Activated CD8-positive, alpha-beta memory T cell treated with anti-CD3 and anti-CD28 coated beads for 1 hour (primary cell): ENCODE measurements at regions not wholly inside any gene's neighbourhood (a gene's known extent, or its start where the extent isn't known, plus 50 kb on each side); places are given as distances from the start of the nearest gene placed in this dataset.
"Not testable (repeated sequence)": the region's sequence is repeated elsewhere in the genome, so short reads cannot be mapped to it uniquely, and the experiment has no call there.

ENCODE experiments used
- DNase-seq, 2 donors: peaks; one replicate each; pipeline ENCODE4 v3.0.0-alpha.2; 2020; ENCODE audit warnings: low read depth in 1 of 2; ENCODE audit errors: extremely low read depth in 1 of 2

DNA sequence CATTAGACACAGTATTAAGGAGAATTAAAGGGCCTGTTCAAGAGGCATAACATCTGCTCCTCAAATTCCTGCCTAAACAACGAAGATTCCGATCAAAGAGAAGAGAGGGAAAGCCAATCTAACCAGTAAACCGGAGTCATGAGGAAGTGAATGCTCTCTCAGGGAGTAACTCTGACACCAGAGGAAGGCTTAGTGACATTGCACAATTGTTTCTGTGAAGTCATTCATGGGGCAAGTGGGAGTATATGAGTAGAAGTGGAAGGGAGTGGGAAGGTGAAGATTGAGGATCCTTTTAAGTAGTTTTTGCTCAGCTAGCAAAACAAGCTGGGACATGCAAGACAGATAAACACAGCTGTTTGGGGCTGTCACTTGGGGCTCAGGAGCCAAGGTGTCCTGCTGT, 136.4 kb upstream of the FAM174A start:
- DNase-seq: not testable (repeated sequence)

DNA sequence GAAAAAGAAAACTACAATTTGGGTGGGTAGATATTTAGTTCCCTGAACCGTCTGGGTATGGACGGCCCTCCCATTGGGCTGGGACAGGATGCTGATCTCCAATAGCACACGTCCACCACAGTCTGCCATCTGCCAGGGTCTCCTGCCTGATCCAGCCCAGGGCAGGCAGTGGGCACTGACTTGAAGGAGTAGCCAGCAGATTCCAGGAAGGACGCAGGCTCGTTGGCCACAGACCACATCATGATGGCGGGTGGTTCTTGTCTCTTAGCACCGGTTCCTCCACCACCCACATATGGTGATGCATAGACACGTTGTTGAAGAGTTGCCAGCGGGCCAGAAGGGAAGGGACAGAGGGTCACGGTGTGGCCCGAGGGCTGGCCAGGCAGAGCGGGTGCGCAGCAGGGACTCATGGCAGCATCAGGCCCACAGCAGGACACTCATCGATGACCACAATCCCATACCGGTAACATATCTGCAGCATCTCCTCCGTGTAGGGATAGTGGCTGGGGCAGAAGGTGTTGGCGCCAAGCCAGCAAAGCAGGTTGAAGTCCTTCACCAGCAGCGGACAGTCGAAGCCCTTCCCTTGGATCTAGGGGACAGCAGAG, 155.8 kb upstream of the FAM174A start:
- not testable (repeated sequence) for DNase-seq

DNA sequence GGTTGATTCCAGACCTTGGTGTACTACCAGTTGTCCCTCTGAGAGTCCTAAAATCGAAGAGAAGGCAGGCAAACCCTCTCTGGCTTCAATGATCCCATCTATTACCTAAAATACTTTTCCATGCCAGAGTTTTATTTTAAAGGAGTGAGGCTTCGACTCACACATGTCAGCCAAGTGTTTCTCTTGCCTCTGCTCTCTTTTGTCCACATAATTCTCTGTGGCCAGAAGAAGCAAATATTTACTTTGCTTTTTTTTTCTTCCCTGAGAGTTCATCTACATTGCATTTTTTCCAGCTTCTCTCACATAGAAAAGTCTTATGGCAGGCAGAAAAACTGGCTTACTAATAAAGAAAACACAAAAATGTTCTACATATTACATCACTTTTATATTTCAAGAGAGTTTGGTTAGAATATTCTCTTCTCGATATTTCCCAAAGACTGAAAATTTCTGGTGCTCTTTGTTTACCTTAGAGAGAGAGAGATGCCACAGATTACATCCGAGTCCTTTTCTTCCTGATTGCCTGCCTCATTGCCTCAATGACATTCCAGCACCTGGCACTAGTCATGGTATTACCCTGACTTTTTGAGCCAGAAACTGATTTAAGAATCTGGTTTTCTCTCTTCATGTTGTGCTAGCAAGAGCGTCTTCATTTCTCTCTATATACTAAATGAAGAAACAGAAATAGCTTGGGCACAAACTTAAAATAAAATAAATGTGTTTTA, 170.3 kb upstream of the FAM174A start:
- DNase-seq: not testable (repeated sequence)

DNA sequence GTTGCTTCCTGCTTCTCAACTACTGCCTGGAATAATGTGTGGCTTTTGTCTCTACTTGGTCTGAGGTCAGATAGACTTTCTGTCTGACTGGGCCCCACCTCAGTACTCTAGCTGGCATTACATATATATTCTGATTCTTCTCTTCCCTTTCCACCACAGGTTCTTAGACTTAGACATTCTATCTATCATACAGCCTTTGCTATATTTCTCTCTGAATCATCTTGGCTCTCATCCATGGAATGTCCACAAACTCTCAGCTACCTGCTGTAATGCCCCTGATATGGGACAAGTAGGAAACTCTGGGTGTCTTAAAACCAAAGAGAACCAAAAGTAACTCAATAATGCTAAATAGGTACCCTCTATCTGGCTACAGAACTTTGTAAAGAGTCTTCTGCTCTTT, 170.8 kb upstream of the FAM174A start:
- DNase-seq: not testable (repeated sequence)

DNA sequence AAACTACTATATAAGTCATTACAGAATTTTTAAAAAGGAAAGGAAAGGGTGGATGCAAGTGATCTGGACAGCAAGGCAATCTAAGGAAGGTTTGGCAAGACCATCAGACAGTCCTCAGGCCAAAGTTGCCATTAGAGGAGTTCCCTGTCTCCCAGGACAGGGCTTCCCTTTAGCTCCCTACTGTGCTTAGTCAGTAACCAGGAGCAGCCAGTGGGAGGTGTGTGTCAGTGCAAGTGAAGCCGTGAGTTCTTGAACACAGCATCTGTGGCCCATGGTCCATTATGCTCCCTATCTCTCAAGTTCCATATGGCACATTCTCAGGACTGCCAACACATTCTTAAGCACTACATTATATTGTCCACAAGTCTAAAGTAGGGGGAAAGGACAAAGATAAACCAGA, 175.2 kb upstream of the FAM174A start:
- not testable (repeated sequence) for DNase-seq

DNA sequence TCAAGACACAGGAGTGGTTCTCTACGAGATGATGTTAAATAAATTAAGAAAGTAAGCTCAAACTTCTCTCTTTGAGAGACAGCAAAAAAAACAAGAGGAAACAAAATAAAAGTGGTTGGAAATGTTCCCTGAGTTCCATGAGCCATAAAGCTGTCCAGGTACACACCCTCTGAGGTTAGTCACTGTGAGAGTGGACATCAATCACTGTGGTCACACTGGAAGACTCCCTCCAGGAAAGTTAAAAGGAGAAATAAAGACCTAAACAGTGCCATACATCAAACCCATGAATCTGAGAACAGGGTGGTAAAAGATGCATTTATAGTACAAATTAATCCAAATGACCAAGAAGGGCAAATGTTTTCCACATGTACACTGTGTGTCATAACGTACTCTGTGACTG, 188.9 kb upstream of the FAM174A start:
- DNase-seq: not testable (repeated sequence)

DNA sequence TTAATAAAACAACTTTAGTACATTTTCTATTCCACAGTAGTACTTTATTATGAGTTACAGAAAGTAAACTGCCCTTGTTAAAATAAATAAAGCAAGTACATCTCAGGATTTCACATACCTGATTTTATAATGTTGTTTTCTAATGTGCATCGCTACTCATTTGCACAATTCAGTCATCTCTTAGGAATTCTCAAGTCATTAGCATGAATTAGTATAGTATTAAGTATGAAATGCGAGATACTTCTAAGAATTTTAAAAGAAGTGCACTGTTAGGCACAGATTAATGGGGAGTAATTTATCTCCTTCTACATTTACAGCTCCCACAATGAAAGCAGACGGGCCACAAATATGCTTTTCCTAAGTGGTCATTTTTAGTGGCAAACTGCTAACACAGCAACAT, 193.7 kb upstream of the FAM174A start:
- DNase-seq: not testable (repeated sequence)

DNA sequence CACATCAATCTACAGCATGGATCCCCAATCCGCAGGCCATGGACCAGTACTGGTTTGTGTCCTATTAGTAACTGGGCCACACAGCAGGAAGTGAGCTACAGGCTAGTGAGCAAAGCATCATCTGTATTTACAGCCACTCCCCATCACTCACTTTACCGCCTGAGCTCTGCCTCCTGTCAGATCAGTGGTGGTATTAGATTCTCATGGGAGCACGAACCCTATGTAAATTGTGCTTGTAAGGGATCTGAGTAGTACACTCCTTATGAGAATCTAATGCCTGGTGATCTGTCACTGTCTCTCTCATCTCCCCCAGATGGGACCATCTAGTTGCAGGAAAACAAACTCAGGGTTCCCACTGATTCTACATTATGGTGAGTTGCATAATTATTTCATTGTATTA, 212.7 kb upstream of the FAM174A start:
- no peak for DNase-seq

DNA sequence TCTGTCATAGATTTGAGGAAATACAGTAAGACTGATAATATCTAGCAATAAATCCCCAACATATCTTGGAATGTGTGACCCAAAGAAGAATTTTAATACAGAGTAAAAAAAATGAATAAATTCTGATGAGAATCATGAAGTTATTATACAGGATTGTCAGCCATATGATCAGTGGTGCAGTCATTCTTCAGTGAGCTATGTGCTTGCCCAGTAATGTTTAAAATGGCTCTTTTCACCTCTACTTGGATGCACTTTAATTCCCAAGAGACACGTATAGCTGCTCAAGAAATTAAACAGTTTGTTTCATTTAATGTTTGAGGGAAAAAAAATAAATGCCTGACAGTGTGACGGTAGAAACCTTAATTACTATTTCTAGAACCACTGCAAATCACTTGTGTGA, 215.3 kb upstream of the FAM174A start:
- no peak for DNase-seq

DNA sequence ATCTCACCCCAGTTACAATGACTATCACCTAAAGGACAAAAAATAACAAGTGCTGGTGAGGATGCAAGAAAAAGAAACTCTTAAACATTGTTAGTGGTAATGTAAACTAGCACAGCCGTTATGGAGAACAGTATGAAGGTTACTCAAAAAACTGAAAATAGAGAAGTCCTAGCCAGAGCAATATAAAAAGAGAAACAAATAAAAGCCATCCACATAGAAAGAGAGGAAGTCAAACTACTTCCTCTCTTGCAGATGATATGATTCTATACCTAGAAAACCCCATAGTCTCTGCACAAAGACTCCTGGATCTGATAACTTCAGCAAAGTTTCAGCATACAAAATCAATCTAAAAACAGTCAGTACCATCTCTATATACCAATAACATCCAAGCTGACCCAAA, 221.5 kb upstream of the FAM174A start:
- DNase-seq: no peak

DNA sequence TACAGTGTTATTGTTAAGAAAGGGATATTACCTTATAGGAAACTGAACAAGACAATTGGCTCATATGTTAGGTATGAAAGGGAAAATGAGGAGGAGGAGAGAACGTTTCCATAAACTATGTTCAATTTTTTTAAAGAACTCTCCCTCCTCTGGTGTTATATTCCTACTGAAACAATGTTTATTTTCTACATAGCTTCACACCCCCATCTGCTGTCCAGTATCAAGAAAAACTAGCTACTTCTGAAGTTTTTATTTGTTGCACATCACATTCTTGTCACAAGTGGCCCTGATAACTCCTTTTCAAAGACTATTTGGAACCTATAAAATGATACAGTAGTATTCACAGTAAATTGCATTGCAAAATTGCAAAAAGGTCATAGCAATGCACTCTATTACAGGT, 223.4 kb upstream of the FAM174A start:
- no peak for DNase-seq

DNA sequence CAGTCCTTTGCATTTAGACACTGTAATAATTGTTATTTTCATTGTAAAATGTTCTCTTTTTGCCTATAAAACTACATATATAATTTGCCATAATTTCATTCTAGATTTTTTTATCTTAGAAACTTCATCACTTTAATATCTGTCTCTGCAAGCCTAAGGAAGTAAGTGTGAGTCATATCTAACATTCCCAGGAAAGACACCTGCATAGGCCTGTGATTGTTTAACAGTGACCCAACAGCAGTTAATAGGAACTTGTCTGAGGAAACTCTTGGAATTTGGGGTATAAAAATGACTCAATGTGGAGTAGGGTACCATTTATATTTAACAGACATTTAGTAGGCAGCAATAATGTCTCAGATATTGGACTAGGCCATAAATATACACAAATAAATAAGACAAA, 229.2 kb upstream of the FAM174A start:
- no peak for DNase-seq

DNA sequence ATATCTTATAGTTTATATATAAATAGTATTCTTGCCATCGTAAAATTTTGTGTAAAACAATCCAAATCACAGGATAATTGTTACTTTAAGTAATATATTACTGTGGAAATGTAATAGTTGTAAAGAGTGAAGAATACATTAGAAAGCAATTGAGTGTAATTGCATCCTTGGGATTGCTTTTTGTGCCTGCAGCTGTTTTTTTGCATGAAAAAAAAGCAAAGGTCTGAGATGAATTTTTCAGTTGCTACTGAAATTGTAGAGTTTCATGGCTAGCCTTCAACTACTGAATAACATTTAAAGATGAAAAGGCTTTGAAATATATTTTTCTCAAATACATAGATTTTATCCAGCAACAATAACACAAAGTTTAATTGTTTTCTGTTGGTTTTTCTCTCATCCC, 232.0 kb upstream of the FAM174A start:
- DNase-seq: no peak

DNA sequence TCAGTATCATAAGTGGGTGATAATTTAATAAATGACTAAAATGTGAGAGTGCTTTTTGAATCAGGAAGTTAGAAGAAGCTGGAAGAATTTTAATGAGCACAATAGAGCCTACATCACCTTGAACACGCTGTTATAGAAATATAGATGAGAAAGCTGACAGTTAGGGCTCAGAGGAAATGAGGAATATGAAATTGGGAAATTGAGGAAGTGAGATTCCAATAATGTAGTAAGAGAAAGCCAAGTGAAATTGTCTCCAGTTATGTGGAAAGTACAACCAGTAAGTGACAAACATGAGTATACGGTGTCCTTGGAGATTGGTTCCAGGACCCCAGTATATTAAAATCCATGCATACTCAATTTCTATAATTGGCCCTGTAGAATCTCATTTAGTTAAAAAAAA, 235.9 kb upstream of the FAM174A start:
- no peak for DNase-seq

DNA sequence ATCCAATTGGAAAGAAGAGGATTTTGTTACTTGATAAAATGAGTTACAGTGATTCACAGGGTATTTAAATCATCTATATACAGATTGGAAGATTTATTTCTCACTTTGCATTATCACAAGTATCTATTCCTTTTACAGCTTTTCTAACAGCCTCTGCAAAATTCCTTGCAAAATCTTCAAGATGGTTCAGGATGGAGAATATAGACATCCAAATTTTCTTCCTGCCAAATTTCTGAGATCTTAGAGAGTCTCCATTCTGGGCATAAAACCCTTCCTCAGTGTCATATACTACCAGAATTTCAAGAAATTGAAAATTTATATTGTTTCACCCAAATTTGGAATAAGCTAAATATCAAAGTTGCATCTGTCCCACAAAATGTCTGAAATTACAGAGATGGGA, 259.1 kb upstream of the FAM174A start:
- no peak for DNase-seq

DNA sequence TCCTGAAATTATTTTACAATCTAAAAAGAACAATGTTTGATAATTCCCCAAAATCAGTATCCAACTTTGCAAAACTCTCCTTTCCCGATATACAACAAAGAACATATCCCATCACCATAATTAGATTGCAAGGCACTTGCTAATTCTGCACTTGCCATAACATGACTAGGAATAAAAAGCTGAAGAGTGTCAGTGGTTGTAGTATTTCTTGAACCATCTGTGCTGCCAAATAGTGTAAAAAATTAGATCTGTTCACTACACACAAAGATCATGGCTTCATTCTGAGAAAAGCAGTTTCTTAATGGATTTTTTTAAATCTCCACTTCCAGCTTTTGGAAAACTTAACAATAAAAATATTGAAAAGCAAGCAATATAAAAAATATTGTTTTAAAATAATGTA, 259.5 kb upstream of the FAM174A start:
- no peak for DNase-seq

DNA sequence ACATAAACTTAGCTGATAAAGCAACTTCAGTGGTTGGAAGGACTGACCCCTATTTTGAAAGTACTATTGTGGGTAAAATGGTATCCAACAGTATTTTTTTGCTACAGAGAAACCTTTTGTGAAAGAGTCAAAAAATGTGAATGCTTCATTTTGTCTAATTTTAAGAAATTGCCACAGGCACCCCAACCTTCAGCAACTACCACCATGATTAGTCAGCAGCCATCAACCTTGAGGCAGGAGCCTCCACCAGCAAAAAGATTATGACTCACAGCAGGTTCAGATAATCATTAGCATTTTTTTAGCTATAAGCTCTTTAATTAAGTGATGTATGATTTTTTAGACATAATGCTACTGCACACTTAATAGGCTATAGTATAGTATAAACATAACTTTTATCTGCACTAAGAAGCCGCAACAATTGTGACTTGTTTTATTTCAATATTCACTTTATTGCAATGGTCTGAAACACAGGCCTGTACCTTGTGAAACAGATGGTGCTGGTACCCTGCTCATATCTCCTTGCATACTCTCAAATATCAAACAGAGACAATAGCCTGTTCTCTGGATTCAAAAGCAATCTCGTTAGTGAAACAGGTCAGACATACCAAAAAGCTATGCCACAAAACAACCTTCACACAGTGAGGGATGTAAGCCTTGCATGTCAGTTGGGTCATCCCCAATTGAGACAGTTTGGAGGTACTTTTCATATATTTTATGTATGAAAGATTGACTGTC, 261.2 kb upstream of the FAM174A start:
- DNase-seq: no peak

DNA sequence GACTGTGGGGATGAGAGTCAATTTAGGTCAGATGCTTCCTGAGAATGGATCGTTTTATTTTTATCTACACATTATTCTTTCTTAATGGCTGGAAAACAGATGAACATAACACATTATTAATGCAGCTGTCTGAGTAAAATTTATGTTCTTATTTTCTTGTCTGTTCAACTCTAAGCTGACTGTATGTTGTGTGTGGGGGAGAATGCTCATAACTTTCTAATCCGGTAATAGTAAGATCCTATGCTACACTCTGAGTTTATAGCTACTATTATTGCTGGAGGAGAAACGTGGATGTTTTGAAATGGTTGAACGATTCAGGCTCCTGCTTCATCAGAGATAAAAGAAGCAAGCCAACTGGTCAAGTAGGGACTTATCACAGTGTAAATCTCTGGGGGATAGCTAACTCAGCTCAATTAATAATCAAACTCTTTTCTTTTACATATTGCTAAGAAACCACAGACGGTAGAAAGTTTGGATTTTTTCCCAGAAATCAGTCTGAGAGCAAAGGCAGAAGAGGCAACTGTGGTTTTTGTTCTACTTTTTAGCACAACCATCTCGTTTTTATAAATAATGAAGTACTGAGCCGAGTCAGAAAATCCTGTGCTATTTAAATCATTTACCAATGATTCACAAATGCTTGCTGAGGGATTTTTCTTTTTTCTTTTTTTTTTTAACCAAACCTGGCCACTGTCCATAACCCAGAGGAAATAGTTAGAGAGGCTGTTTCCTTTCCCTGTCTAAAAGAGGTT, 265.0 kb upstream of the FAM174A start:
- no peak for DNase-seq

DNA sequence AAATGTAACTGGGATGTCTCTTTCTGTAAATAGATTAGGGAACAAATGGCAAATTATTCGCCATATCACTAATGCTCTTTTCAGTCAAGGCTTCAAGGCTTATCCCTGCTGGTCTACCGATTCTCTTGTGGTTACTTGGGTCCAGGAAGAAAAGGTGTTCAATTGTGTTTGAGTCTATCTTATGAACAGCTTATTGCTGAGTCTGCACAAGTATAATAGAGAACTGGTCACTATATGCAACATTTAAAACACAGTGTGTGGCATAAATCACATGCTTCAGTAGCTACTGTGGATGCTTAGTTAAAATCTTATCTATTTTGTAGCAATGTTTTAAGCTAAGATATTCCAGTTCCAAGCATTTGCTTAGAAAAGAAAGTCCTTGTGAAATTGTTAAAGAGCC, 274.2 kb upstream of the FAM174A start:
- no peak for DNase-seq

DNA sequence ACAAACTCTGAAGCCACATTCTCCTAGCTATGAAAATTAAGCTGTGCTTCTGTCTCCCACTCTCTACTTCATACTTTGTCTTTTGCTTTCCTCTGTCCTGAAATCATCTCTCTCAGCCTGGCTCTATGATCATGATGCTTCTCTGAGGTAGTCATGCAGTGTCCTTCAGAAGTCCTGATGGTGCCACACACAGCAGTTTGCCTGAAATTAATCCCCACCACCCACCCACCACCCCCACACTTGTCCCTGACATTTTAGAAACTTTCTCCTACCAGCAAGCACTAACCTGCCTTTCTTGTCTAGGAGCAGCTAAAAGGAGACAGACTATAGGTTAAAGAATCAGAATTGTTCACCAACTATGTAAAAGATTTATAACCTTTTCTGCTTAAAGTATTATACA, 282.2 kb upstream of the FAM174A start:
- DNase-seq: no peak

DNA sequence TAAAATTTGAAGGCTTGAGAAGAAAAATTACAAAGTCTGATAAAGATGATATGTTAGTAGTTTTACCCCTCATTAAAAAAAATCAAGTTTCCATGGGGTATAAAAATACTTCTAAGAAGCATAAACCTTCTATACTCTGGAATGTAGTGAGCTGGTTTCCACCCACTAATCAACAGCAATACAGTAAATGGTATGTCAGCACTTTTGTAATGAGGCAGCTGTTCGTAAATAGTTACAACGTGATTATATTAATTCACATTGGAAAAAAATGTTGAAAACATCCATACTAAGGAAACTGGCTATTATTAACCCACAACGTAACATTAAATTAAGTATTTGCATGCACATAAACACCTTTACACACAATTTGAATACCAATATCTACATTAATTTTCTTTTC, 283.1 kb upstream of the FAM174A start:
- DNase-seq: no peak

DNA sequence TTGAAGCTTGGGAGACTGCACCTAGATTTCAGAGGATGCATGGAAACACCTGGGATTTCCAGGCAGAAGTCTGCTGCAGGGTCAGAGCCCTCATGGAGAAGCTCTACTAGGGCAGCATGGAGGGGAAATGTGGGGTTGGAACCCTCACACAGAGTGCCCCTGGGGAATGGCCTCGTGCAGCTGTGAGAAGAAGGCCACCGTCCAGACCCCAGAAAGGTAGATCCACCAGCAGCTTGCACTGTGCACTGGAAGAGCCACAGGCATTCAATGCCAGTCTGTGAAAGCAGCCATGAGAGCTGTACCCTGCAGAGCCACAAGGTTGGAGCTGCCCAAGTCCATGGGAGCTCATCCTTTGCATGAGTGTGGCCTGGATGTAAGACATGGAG, 285.3 kb upstream of the FAM174A start:
- no peak for DNase-seq
